PC-3 (cell line): ENCODE measurements at regions not wholly inside any gene's neighbourhood (a gene's known extent, or its start where the extent isn't known, plus 50 kb on each side); places are given as distances from the start of the nearest gene placed in this dataset.

ENCODE experiments used
- EZH2 ChIP-seq: fragments of 300-600 bp; sonication (generic); IDR thresholded peaks from one replicate; pipeline ENCODE4 v1.6.1; 2017; ENCODE audit warnings: antibody characterized with exemption, mild to moderate bottlenecking, low read length; ENCODE audit not compliant: unreplicated experiment
- EZH2phosphoT487 ChIP-seq: fragments of 300-600 bp; sonication (generic); IDR thresholded peaks from 2 replicates; pipeline ENCODE4 v1.6.1; 2018; ENCODE audit warnings: mild to moderate bottlenecking, antibody characterized with exemption, low read length, borderline replicate concordance
- TF ChIP-seq, protein P1 (sequence below): fragments of 300-600 bp; sonication (generic); conservative IDR thresholded peaks from 2 replicates; pipeline ENCODE4 v1.5.1; 2017; ENCODE audit warnings: antibody characterized with exemption, low read depth, mild to moderate bottlenecking, low read length

DNA sequence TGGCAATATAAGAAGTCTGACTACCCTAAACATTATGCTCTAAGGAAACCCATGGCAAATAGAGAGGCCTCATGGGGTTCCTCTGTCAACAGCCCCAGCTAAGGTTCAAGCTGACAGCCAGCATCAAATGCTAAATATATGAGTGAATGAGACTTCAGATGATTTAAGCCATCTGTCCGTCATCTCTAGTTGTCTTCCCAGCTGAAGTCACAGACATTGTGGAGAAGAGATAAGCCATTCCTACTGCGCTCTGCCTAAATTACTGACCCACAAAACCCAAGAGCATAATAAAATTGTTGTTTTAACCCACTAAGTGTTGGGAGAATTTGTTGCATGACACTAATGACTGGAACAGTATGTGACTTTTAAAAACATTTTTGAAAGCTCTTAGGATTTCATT, 87.3 kb upstream of the IGSF10 start:
- TF ChIP-seq, protein P1, sequence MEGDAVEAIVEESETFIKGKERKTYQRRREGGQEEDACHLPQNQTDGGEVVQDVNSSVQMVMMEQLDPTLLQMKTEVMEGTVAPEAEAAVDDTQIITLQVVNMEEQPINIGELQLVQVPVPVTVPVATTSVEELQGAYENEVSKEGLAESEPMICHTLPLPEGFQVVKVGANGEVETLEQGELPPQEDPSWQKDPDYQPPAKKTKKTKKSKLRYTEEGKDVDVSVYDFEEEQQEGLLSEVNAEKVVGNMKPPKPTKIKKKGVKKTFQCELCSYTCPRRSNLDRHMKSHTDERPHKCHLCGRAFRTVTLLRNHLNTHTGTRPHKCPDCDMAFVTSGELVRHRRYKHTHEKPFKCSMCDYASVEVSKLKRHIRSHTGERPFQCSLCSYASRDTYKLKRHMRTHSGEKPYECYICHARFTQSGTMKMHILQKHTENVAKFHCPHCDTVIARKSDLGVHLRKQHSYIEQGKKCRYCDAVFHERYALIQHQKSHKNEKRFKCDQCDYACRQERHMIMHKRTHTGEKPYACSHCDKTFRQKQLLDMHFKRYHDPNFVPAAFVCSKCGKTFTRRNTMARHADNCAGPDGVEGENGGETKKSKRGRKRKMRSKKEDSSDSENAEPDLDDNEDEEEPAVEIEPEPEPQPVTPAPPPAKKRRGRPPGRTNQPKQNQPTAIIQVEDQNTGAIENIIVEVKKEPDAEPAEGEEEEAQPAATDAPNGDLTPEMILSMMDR, result no peak
- TF ChIP-seq EZH2 (no peak), EZH2phosphoT487 (no peak)
